ENCODE measurements at regions not wholly inside any gene's neighbourhood (a gene's known extent, or its start where the extent isn't known, plus 50 kb on each side); places are given as distances from the start of the nearest gene placed in this dataset.

- TF ChIP-seq ZNF687 (IDR thresholded peaks at IDR 0.05) (peak; percentile 63; the same call in 1 of the 2 replicates), ZNF274 (IDR thresholded peaks at IDR 0.05; ENCODE audit: insufficient read depth, insufficient read length) (no peak), MTA3 (IDR thresholded peaks at IDR 0.05; ENCODE audit: borderline replicate concordance, low read length) (no peak), SMAD5 (IDR thresholded peaks at IDR 0.05; ENCODE audit: low read depth) (no peak), NFXL1 (IDR thresholded peaks at IDR 0.05; ENCODE audit: borderline replicate concordance) (no peak), ZNF24 (IDR thresholded peaks at IDR 0.05) (no peak), TBL1XR1 (IDR thresholded peaks at IDR 0.05; ENCODE audit: low read depth, low read length) (no peak), GABPA (IDR thresholded peaks at IDR 0.05; ENCODE audit: low read depth) (peak; percentile 79), NRF1 (conservative IDR thresholded peaks at IDR 0.05; ENCODE audit: low read depth, low read length) (no peak), SMAD1 (IDR thresholded peaks at IDR 0.05; ENCODE audit: low read depth, partially characterized antibody) (no peak), GATAD2B (conservative IDR thresholded peaks at IDR 0.05; ENCODE audit: low read depth) (no peak), NR2F1 (conservative IDR thresholded peaks at IDR 0.05) (no peak), USF2 (IDR thresholded peaks at IDR 0.05; ENCODE audit: borderline replicate concordance, low read depth, low read length) (no peak; the same call in 1 of the 2 replicates), NFIC (IDR thresholded peaks at IDR 0.05; ENCODE audit: low read depth, low read length) (peak; percentile 53; the same call in 1 of the 2 replicates), EZH2 (IDR thresholded peaks at IDR 0.05; ENCODE audit: borderline replicate concordance, control insufficient read depth, low read depth, low read length) (no peak), HSF1 (IDR thresholded peaks at IDR 0.05; ENCODE audit: low read depth, low read length) (no peak), HCFC1 (IDR thresholded peaks at IDR 0.05; ENCODE audit: low read length) (no peak), ZZZ3 (IDR thresholded peaks at IDR 0.05; ENCODE audit: control insufficient read depth, insufficient read length, low read depth) (no peak), ZNF384 (IDR thresholded peaks at IDR 0.05; ENCODE audit: borderline replicate concordance, low read depth, low read length) (no peak), RUNX3 (IDR thresholded peaks at IDR 0.05; ENCODE audit: low read length) (peak; percentile 26; the same call in 1 of the 2 replicates), POU2F2 (IDR thresholded peaks at IDR 0.05; ENCODE audit: borderline replicate concordance, low read depth, low read length) (no peak), SPI1 (IDR thresholded peaks at IDR 0.05; ENCODE audit: borderline replicate concordance, insufficient read depth, low read depth, low read length) (peak; percentile 80), BHLHE40 (IDR thresholded peaks at IDR 0.05; ENCODE audit: borderline replicate concordance in 1 of 2, low read depth in 2 of 2, low read length in 1 of 2) (no peak)
These were observed 178.3 kb upstream of the RFC3 start (continued) for GRCh38 chr13:33639626-33640080.

Data from GM12878 (cell line).